Ovary (tissue), 3 donors: ENCODE measurements at regions not wholly inside any gene's neighbourhood (a gene's known extent, or its start where the extent isn't known, plus 50 kb on each side); places are given as distances from the start of the nearest gene placed in this dataset.

Experiments used
- EP300 ChIP-seq: sonication (generic); formaldehyde crosslinking; IDR thresholded peaks from one replicate; pipeline ENCODE4 v1.6.1; 2017; ENCODE audit warnings: antibody characterized with exemption
- TF ChIP-seq, protein P1 (sequence below), 3 donors: fragments of 450-650 bp in 2 of 3; fragments of 200-600 bp in 1 of 3; IDR thresholded peaks; one replicate each; pipeline versions ENCODE4 v1.5.1 to v1.8.0; 2016 to 2022; ENCODE audit warnings: antibody characterized with exemption in 3 of 3, mild to moderate bottlenecking in 1 of 3
- donor health status: DM: no; HTN: no; CAD: no.

DNA sequence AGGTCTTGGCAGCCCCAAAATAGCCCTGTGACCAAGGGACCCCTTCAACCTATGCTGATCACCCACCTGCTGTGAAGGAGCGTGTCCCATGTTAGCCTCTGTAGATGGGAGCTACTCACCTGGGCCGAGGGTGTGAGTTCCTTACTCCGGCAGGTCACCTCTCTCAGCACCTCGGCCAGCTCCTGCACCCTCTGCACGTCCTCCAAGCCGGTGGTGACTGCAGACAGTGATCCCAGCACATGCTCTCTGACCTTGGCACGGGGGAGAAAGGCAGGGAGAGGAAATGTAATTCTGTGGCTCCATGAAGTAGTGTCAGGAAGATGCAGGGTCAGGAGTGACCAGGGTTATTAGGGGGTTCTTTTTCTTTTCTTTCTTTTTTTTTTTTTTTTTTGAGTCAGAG, 67.7 kb upstream of the BCO1 start:
- no peak for TF ChIP-seq EP300
- TF ChIP-seq, protein P1, sequence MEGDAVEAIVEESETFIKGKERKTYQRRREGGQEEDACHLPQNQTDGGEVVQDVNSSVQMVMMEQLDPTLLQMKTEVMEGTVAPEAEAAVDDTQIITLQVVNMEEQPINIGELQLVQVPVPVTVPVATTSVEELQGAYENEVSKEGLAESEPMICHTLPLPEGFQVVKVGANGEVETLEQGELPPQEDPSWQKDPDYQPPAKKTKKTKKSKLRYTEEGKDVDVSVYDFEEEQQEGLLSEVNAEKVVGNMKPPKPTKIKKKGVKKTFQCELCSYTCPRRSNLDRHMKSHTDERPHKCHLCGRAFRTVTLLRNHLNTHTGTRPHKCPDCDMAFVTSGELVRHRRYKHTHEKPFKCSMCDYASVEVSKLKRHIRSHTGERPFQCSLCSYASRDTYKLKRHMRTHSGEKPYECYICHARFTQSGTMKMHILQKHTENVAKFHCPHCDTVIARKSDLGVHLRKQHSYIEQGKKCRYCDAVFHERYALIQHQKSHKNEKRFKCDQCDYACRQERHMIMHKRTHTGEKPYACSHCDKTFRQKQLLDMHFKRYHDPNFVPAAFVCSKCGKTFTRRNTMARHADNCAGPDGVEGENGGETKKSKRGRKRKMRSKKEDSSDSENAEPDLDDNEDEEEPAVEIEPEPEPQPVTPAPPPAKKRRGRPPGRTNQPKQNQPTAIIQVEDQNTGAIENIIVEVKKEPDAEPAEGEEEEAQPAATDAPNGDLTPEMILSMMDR (IDR thresholded peaks at IDR 0.05) = no peak
